ENCODE measurements at regions not wholly inside any gene's neighbourhood (a gene's known extent, or its start where the extent isn't known, plus 50 kb on each side); places are given as distances from the start of the nearest gene placed in this dataset.

GRCh38 chr9:20009606-20010005 lies 220.8 kb upstream of the SLC24A2 start:
- H3K4me1 Mint-ChIP-seq, result no peaks in the 10 kb centered on the region
- TF ChIP-seq, protein P1, sequence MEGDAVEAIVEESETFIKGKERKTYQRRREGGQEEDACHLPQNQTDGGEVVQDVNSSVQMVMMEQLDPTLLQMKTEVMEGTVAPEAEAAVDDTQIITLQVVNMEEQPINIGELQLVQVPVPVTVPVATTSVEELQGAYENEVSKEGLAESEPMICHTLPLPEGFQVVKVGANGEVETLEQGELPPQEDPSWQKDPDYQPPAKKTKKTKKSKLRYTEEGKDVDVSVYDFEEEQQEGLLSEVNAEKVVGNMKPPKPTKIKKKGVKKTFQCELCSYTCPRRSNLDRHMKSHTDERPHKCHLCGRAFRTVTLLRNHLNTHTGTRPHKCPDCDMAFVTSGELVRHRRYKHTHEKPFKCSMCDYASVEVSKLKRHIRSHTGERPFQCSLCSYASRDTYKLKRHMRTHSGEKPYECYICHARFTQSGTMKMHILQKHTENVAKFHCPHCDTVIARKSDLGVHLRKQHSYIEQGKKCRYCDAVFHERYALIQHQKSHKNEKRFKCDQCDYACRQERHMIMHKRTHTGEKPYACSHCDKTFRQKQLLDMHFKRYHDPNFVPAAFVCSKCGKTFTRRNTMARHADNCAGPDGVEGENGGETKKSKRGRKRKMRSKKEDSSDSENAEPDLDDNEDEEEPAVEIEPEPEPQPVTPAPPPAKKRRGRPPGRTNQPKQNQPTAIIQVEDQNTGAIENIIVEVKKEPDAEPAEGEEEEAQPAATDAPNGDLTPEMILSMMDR (conservative IDR thresholded peaks at IDR 0.05), result no peak
- no peaks in the 10 kb centered on the region for H3K27me3 Mint-ChIP-seq (ENCODE audit: insufficient read depth)
- H3K9me3 Mint-ChIP-seq, result peaks cover 12% of the 10 kb centered on the region
- Histone ChIP-seq H3K9ac (ENCODE audit: extremely low read depth, low read length, poor library complexity, severe bottlenecking) (no peak overlapping the region), H3K27ac (ENCODE audit: low read depth, low read length) (no peak overlapping the region), H3K9me3 (ENCODE audit: control insufficient read depth, low read length) (peaks cover 15% of the 10 kb centered on the region), H3K4me1 (ENCODE audit: control insufficient read depth, insufficient read depth, low read length) (no peaks in the 10 kb centered on the region), H3K27me3 (ENCODE audit: control insufficient read depth, insufficient read depth, low read length, poor library complexity, severe bottlenecking) (no peaks in the 10 kb centered on the region), H3K4me3 (ENCODE audit: low read length) (no peak overlapping the region), H3K36me3 (ENCODE audit: control insufficient read depth, insufficient read depth, low read length) (no peaks in the 10 kb centered on the region)
- no peak for DNase-seq
- H3K4me3 Mint-ChIP-seq, result no peak overlapping the region
- 92 to 100% methylated on average over 1 to 2 of the region's 2 CpGs for WGBS, 2 experiments (ENCODE audit: insufficient coverage in 1 of 2, insufficient read length in 1 of 2)
- no peaks in the 10 kb centered on the region for H3K36me3 Mint-ChIP-seq (ENCODE audit: low read depth)
- no peak overlapping the region for H3K27ac Mint-ChIP-seq

GRCh38 chr9:20002011-20002410 lies 213.2 kb upstream of the SLC24A2 start:
- no peaks in the 10 kb centered on the region for H3K9me3 Mint-ChIP-seq
- H3K36me3 ChIP-seq (ENCODE audit: control insufficient read depth, insufficient read depth, low read length), result no peaks in the 10 kb centered on the region
- no peaks in the 10 kb centered on the region for H3K27me3 ChIP-seq (ENCODE audit: control insufficient read depth, insufficient read depth, low read length, poor library complexity, severe bottlenecking)
- H3K4me1 Mint-ChIP-seq, result no peaks in the 10 kb centered on the region
- no peak overlapping the region for H3K9ac ChIP-seq (ENCODE audit: extremely low read depth, low read length, poor library complexity, severe bottlenecking)
- no peaks in the 10 kb centered on the region for H3K4me1 ChIP-seq (ENCODE audit: control insufficient read depth, insufficient read depth, low read length)
- H3K4me3 ChIP-seq (ENCODE audit: low read length), result no peak overlapping the region
- WGBS, 2 experiments (ENCODE audit: insufficient coverage in 1 of 2, insufficient read length in 1 of 2), result 95 to 100% methylated on average over 1 to 2 of the region's 2 CpGs
- TF ChIP-seq, protein P1 (conservative IDR thresholded peaks at IDR 0.05), result no peak
- no peaks in the 10 kb centered on the region for H3K27me3 Mint-ChIP-seq (ENCODE audit: insufficient read depth)
- no peak for DNase-seq
- H3K27ac ChIP-seq (ENCODE audit: low read depth, low read length), result no peak overlapping the region
- no peak overlapping the region for H3K27ac Mint-ChIP-seq
- no peak overlapping the region for H3K4me3 Mint-ChIP-seq
- no peaks in the 10 kb centered on the region for H3K36me3 Mint-ChIP-seq (ENCODE audit: low read depth)
- no peaks in the 10 kb centered on the region for H3K9me3 ChIP-seq (ENCODE audit: control insufficient read depth, low read length)

GRCh38 chr9:20001058-20001457 lies 212.2 kb upstream of the SLC24A2 start:
- TF ChIP-seq, protein P1 (conservative IDR thresholded peaks at IDR 0.05), result no peak
- Histone ChIP-seq H3K9me3 (ENCODE audit: control insufficient read depth, low read length) (no peaks in the 10 kb centered on the region), H3K27me3 (ENCODE audit: control insufficient read depth, insufficient read depth, low read length, poor library complexity, severe bottlenecking) (no peaks in the 10 kb centered on the region), H3K4me3 (ENCODE audit: low read length) (no peak overlapping the region), H3K9ac (ENCODE audit: extremely low read depth, low read length, poor library complexity, severe bottlenecking) (no peak overlapping the region), H3K36me3 (ENCODE audit: control insufficient read depth, insufficient read depth, low read length) (no peaks in the 10 kb centered on the region), H3K27ac (ENCODE audit: low read depth, low read length) (no peak overlapping the region), H3K4me1 (ENCODE audit: control insufficient read depth, insufficient read depth, low read length) (no peaks in the 10 kb centered on the region)
- Mint-ChIP-seq H3K9me3 (no peaks in the 10 kb centered on the region), H3K36me3 (ENCODE audit: low read depth) (no peaks in the 10 kb centered on the region), H3K27ac (no peak overlapping the region), H3K4me3 (no peak overlapping the region), H3K27me3 (ENCODE audit: insufficient read depth) (no peaks in the 10 kb centered on the region), H3K4me1 (no peaks in the 10 kb centered on the region)
- WGBS, 2 experiments (ENCODE audit: insufficient coverage in 1 of 2, insufficient read length in 1 of 2), result 70 to 84% methylated on average over 3 to 5 of the region's 5 CpGs
- peak; percentile 41 for DNase-seq

Data from endodermal cell (in vitro differentiated cells).